HG02623 (cell line): ENCODE measurements at regions not wholly inside any gene's neighbourhood (a gene's known extent, or its start where the extent isn't known, plus 50 kb on each side); places are given as distances from the start of the nearest gene placed in this dataset.
"Not testable (repeated sequence)": the region's sequence is repeated elsewhere in the genome, so short reads cannot be mapped to it uniquely, and the experiment has no call there.

ENCODE experiments used
- ATAC-seq: cut with Tn5 transposase; IDR thresholded peaks from one replicate; pipeline ENCODE4 v1.9.1; 2021; ENCODE audit warnings: moderate library complexity; ENCODE audit not compliant: unreplicated experiment

DNA sequence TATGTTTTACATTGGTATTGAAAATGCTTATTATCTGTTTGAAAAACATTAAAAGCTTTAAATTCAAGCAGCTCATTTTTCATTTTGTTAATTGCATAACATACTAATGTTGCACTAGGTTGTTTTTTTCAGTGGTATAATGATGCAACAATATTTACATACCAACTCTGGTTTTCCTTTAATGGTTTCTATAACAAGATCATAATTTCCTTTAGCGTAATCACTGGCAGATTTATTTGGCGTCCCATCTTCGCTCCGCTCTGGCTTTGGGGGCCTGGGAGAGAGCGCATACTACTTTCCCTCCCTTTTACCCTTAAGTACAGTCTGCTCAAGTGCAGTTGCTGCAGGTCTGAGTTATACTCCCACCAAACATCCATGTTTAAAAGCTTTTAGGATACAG lies 574.1 kb downstream of the PRKD1 start:
- ATAC-seq: no peak

DNA sequence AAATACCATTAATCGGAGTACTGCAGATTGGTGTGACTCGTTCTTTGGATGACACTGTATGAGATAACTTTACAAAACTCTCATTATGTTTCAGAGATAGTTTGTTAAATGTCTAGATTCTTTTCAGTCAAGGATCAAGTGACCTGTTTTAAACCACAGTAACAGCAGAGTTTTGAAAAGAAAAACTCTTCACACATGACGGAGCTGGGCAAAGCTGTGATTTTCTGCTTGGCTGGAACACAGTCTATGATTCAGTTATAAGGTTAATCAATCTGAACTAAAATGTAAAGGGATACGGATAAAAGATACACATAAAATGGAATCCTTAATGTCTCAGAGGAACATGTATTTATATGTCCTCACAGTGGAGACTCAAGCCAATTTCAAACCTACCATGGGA lies 573.2 kb downstream of the PRKD1 start:
- no peak for ATAC-seq

GRCh38 chr14:29355331-29355730 lies 572.3 kb downstream of the PRKD1 start:
- ATAC-seq: no peak

GRCh38 chr14:29355846-29356245 lies 571.8 kb downstream of the PRKD1 start:
- ATAC-seq: no peak

- no peak for ATAC-seq
Observed at GRCh38 chr14:29360656-29361055, 567.0 kb downstream of the PRKD1 start.

GRCh38 chr14:29370024-29370423 lies 557.6 kb downstream of the PRKD1 start:
- no peak for ATAC-seq

GRCh38 chr14:29376237-29376636 lies 551.4 kb downstream of the PRKD1 start:
- no peak for ATAC-seq

- no peak for ATAC-seq
Observed at GRCh38 chr14:29380826-29381225, 546.8 kb downstream of the PRKD1 start.

- no peak for ATAC-seq
Observed at GRCh38 chr14:29388571-29388970, 539.1 kb downstream of the PRKD1 start.

DNA sequence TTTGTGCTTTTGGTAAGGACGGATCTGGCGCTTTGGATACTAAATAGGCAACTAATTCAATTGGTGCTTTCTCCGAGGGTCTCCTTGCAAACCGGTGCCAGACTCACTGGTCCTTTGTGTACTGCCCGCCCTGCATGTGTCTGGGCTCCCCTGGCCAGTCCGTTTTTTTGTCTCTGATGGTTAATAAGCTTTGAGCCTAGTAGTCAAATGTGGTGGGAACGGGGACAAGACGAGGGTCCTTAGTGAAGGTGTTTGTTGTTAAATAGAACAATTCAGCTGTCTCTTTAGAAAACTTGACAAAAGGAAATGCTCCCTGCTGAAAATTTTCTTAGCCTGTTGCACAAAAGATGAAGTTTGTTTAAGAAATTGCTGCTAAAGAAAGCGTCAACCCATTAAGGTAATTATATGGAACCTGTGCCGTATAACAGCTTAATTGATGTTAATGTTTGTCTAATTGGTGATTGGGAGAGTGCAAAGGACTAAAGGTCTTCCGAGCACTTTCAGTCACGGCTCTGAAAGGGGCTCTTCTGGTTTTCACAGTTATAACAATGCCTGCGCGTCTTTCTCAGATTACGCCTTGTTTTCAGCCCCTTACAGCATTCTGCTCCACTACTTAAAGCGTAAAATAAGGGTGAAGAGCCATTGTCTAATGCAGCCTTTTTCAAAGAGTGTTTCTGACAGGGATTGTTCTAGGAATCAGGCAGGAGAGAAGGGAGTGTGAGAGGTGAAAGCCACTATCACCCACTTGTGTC lies 537.4 kb downstream of the PRKD1 start:
- ATAC-seq: no peak

DNA sequence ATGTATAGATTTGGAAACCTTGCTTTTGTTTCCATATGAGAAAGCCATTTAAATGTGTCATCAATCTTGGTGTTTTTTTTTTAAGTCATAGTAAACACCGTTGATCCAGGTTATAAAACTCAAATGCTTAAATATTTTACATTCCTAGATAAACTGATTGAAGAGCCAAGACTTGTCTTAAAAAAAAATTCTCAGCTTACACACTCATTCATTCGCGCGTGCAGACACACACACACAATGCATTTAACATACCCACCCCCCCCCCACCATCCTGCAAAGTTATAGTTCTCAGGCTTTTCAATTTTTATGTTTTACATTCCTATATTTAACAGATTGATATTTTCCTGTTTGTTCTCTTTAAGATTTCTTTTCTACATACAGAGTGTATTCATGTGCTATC lies 536.4 kb downstream of the PRKD1 start:
- no peak for ATAC-seq

GRCh38 chr14:29391801-29392200 lies 535.8 kb downstream of the PRKD1 start:
- no peak for ATAC-seq

DNA sequence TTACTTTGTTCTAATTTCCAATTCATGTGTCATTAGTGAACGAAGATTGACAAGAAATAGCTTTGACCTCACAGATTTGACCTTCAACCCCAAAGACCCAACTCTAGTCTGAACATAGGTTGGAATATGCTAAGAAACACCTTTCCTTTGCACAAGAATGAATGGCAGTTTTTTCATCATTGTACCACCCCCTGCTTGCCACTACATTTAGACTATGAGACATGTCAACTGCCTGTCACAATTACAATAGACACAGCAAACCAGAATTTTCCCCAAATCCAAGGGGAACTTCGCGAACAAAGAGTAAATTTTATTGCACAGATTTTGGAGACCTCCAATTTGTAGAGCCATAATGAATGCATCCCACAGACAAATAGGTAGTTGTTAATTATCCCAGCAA lies 535.4 kb downstream of the PRKD1 start:
- no peak for ATAC-seq

- ATAC-seq: no peak
Observed at GRCh38 chr14:29403091-29403490, 524.6 kb downstream of the PRKD1 start.

DNA sequence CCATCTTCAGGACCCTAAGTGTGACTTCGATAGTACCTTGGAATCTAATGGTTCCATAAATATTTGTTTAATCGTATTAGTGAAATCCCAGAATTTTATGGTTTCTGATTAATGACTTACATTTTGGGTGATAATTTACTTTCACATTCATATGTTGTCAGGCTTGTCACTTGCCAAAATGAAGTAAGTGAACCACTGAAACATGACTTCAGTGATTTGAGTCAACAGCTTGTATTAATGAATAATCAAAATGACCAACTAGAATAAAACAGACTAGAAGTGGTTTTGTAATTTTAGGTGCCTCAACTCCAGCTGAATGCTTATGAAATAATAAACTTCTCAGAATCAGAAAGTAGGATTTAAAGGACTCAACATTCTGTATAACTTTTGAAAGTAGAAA lies 517.1 kb downstream of the PRKD1 start:
- no peak for ATAC-seq

DNA sequence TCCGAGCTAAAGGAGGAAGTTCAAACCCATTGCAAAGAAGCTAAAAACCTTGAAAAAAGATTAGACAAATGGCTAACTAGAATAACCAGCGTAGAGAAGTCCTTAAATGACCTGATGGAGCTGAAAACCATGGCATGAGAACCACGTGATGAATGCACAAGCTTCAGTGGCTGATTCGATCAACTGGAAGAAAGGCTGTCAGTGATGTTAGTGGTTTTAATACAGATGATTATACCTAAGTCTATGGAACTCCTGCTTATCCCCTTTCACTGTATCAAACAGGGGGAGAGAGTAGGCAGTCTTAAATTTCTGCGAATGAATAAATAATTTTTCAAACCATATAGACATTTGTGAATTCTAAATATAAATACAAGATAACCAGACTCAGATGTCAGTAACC lies 512.7 kb downstream of the PRKD1 start:
- ATAC-seq: not testable (repeated sequence)

GRCh38 chr14:29419736-29420135 lies 507.9 kb downstream of the PRKD1 start:
- ATAC-seq: no peak

- no peak for ATAC-seq
Observed at GRCh38 chr14:29421156-29421728, 506.4 kb downstream of the PRKD1 start.

- no peak for ATAC-seq
Observed at GRCh38 chr14:29425705-29426482, 501.8 kb downstream of the PRKD1 start.

GRCh38 chr14:29442696-29443095 lies 485.0 kb downstream of the PRKD1 start:
- ATAC-seq: no peak

DNA sequence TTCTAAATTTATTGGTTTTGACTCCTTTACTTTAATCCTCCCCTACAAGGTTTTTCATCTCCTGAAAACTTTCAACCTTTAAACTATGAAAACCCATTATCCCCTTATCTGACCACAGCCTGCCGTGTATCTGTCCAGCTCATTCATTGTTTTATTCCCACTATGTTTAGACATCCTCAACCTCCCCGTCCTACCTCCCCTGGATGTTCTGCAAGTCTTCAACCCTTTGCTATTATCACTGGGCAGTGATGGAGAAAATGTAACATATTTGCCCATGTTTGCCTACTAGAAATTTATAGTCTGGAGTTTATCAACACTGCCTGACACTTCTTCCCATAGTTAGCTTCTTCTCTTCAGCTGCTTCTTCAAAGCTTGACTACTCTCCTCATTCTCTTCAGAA lies 483.4 kb downstream of the PRKD1 start:
- no peak for ATAC-seq

GRCh38 chr14:29444805-29445204 lies 482.8 kb downstream of the PRKD1 start:
- no peak for ATAC-seq
